ENCODE measurements at regions not wholly inside any gene's neighbourhood (a gene's known extent, or its start where the extent isn't known, plus 50 kb on each side); places are given as distances from the start of the nearest gene placed in this dataset.

DNA sequence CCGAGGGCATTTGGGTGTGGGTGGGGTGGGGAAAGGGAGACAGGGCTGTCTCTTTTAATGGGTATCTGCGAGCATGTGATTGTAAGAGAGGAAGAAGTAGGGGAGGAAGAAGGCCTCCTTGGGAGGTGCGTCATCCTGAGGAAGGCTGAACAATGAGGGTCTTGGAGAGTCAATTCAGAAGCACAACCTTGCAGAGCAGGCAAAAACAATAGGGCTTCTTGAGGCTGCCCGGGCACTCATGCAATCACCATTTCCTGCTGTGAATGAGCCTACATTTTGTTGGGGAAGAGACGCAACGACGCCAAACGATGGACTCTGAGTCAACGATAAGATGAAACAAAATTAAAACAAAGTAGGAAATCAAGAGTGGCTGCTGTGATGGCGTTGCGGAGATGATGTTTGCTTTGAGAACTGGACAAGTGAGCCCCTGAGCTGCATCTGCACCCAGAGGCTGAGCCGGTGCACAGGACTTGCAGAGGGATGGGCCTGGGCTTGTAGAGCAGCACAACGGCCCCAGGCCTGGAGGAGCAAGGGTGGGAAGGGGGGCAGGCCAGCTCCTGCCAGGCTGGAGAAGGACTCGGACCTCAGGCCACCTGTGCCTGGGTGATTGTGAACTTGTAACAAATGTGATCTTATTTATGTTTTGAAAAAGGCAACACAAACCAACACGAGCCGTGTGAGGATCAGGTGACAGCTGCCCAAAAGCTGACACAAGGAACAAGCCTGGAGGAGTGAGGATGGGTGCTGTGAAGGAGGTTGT lies 92.3 kb upstream of the B3GAT1 start:
- no peak for DNase-seq (ENCODE audit: extremely low spot score)
- CTCF ChIA-PET = no interaction called here
- POLR2A ChIA-PET = no interaction called here
- TF ChIP-seq BHLHE40 (IDR thresholded peaks at IDR 0.05; ENCODE audit: borderline replicate concordance) (no peak), NFRKB (IDR thresholded peaks at IDR 0.05) (no peak), ARNT (IDR thresholded peaks at IDR 0.05) (no peak), ELF4 (IDR thresholded peaks at IDR 0.05) (no peak), CTBP1 (IDR thresholded peaks at IDR 0.05; ENCODE audit: borderline replicate concordance) (no peak), L3MBTL2 (conservative IDR thresholded peaks at IDR 0.05) (no peak), FOXA1 (IDR thresholded peaks at IDR 0.05) (no peak), FOXM1 (IDR thresholded peaks at IDR 0.05; ENCODE audit: borderline replicate concordance) (no peak)

DNA sequence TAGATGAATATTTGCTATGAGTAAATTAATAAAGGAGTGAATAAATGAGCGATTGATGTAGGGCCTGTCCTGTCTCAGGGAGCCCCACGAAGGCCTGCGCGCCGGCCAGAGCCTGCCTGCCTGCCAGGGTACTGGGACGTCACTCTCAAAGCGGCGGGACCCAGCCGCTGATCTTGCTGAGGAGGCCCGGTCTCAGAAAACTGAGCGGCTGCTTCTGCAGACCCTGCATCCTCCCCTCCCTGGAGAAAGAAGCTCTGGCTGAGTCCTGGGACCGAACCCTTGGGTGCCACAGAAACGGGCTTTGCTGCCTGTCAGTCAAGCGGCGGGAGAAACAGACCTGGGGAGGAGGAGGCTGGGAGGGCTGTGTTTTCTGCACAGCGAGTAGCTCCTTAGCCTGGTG lies 91.6 kb upstream of the B3GAT1 start:
- CTCF ChIA-PET = no interaction called here
- TF ChIP-seq ARNT (IDR thresholded peaks at IDR 0.05) (no peak), TARDBP (IDR thresholded peaks at IDR 0.05) (no peak), FOXA1 (IDR thresholded peaks at IDR 0.05) (no peak), ZNF384 (IDR thresholded peaks at IDR 0.05) (no peak), BHLHE40 (IDR thresholded peaks at IDR 0.05; ENCODE audit: borderline replicate concordance) (no peak), NFRKB (IDR thresholded peaks at IDR 0.05) (no peak), SP1 (IDR thresholded peaks at IDR 0.05) (no peak)
- no peak for DNase-seq (ENCODE audit: extremely low spot score)
- POLR2A ChIA-PET = no interaction called here

DNA sequence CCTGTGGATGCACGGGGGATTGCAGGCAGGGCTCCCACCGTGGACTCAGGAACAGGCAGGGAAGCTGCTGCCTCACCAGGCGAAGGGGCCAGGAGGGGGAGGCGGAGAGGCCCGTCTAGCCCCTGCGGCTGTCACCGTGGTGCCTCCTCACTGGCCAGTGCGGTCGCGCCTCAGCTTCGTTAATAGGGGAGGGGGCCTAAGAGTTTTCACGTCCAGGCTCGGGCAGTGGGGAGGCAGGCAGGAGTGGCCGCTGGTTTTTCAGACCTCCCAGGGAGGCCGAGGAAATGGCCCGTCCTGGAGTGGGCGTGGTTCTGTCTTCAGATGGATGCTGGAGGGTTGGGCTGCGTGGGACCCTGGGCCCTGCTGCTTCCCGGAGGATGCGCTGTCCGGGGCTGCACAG lies 91.1 kb upstream of the B3GAT1 start:
- TF ChIP-seq BHLHE40 (IDR thresholded peaks at IDR 0.05; ENCODE audit: borderline replicate concordance) (no peak), ARNT (IDR thresholded peaks at IDR 0.05) (no peak), CTBP1 (IDR thresholded peaks at IDR 0.05; ENCODE audit: borderline replicate concordance) (no peak), ZNF384 (IDR thresholded peaks at IDR 0.05) (no peak), FOXM1 (IDR thresholded peaks at IDR 0.05; ENCODE audit: borderline replicate concordance) (no peak), FOXA1 (IDR thresholded peaks at IDR 0.05) (no peak), LEF1 (IDR thresholded peaks at IDR 0.05; ENCODE audit: borderline replicate concordance) (no peak), HDGF (IDR thresholded peaks at IDR 0.05; ENCODE audit: borderline replicate concordance) (no peak), SP1 (IDR thresholded peaks at IDR 0.05) (no peak), FOXK2 (IDR thresholded peaks at IDR 0.05) (no peak), SUZ12 (IDR thresholded peaks at IDR 0.05) (no peak), NFRKB (IDR thresholded peaks at IDR 0.05) (no peak), TARDBP (IDR thresholded peaks at IDR 0.05) (no peak), L3MBTL2 (conservative IDR thresholded peaks at IDR 0.05) (no peak)
- TF ChIP-seq, protein P1, sequence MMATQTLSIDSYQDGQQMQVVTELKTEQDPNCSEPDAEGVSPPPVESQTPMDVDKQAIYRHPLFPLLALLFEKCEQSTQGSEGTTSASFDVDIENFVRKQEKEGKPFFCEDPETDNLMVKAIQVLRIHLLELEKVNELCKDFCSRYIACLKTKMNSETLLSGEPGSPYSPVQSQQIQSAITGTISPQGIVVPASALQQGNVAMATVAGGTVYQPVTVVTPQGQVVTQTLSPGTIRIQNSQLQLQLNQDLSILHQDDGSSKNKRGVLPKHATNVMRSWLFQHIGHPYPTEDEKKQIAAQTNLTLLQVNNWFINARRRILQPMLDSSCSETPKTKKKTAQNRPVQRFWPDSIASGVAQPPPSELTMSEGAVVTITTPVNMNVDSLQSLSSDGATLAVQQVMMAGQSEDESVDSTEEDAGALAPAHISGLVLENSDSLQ (IDR thresholded peaks at IDR 0.05) = no peak
- ChIA-PET CTCF (no interaction called here), POLR2A (no interaction called here)
- DNase-seq (ENCODE audit: extremely low spot score) = no peak

DNA sequence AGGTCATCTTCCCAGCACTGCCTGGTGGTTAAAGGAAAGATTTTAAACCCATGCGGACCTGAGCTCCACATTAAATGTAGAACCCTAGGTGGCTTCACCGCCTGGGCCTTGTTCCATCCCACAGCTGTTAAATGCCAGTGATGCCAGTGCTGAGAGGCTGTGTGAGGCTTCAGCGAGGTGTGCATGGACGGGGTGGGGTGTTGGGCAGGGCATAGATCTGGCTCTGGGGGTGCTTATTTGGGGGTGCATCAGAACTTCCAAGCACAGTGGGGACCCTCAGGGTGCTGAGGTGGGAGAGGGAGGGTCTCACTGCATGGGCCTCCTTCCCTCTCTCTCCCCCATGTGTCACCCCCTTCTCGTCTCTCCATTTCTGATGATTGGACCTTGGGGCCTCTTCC lies 90.1 kb upstream of the B3GAT1 start:
- no peak for DNase-seq (ENCODE audit: extremely low spot score)
- ChIA-PET POLR2A (no interaction called here), CTCF (no interaction called here)
- no peak for TF ChIP-seq SUZ12 (IDR thresholded peaks at IDR 0.05)
- TF ChIP-seq TARDBP (IDR thresholded peaks at IDR 0.05) = no peak
- no peak for TF ChIP-seq CTBP1 (IDR thresholded peaks at IDR 0.05; ENCODE audit: borderline replicate concordance)
- TF ChIP-seq BHLHE40 (IDR thresholded peaks at IDR 0.05; ENCODE audit: borderline replicate concordance) = no peak

DNA sequence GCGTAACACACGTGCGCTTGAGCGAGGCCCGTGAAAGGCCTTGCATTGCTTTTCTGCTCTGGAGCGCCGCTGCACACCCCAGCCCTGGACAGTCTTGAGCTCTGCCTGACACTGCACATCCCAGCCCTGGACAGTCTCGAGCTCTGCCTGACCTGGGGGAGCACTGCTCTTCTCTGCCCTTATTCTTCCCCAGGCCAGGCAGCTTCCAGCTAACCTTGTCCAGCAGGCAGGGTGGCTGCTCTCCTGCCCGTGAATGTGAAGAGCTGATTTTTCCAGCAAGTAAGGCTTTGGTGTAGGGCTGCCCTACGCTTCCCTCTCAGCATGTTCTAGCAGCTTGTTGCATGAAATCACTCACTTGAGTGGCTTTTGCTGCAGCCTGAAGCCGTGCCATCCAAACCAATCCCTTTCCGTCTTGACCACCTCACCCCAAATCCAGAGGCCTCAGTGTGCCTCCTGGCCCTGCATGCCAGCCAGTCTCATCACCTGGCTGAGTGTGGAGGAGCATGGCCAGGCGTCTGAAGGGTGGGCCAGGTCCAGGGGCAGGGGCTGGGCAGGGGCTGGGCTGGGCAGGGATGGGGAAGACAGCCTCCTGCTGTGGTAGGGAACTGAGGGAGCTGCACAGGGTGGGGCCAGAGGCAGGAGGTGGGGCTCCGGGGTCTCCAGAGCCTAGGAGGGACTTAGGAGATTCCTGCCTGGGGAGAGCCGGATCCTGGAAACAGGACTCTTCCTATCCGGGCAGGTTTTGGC lies 89.5 kb upstream of the B3GAT1 start:
- CTCF ChIA-PET = interaction anchor here (0.7 kb wide), 1 partner anchor 57 kb away, joined by 3 read pairs; no protein-coding TSS in a partner anchor
- DNase-seq (ENCODE audit: extremely low spot score) = no peak
- TF ChIP-seq CTBP1 (IDR thresholded peaks at IDR 0.05; ENCODE audit: borderline replicate concordance) = no peak
- POLR2A ChIA-PET = no interaction called here

DNA sequence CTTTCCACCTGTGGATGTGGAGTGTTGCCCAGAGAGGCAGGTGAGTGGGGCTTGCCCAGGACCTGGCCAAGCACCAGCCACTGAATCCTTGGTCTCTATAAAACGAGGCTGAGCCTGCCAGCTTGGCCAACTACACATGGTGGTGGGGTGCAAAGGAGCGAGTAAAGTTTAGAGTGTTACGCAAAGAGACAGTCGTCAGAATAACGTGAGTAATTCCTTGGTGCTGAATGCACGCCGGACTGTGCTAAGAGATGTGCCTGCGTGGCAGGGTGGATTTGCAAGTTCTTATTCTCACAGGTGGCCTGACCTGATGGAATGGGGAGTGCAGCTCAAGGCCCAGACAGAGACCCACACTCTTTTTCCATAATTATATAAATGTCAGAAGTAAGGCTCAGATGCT lies 88.6 kb upstream of the B3GAT1 start:
- TF ChIP-seq SP1 (IDR thresholded peaks at IDR 0.05) (no peak), TARDBP (IDR thresholded peaks at IDR 0.05) (no peak), FOXK2 (IDR thresholded peaks at IDR 0.05) (no peak), ELF4 (IDR thresholded peaks at IDR 0.05) (no peak), SUZ12 (IDR thresholded peaks at IDR 0.05) (no peak), NFRKB (IDR thresholded peaks at IDR 0.05) (no peak), CTBP1 (IDR thresholded peaks at IDR 0.05; ENCODE audit: borderline replicate concordance) (no peak), ZNF384 (IDR thresholded peaks at IDR 0.05) (no peak)
- POLR2A ChIA-PET = no interaction called here
- no peak for DNase-seq (ENCODE audit: extremely low spot score)
- CTCF ChIA-PET = no interaction called here

DNA sequence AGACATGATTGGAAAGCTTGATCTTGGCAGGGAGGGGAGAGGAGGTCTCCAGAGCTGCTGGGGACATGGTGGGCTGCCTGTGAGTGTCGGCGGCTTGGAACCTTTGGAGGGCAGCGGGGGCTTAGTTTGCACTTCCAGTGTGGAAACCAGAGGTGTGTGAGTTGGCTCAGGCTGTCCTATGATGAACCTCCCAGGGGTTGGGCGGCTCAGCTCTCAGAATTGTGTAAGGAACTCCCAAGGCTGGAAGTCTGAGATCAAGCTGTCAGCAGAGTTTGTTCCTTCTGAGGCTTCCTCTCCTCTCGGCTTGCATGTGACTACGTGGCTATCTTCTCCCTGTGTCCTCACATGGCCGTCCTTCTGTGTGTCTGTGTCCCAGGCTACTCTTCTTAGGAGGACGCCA lies 87.9 kb upstream of the B3GAT1 start:
- TF ChIP-seq ELF4 (IDR thresholded peaks at IDR 0.05) (no peak), SP1 (IDR thresholded peaks at IDR 0.05) (no peak), ARNT (IDR thresholded peaks at IDR 0.05) (no peak), TARDBP (IDR thresholded peaks at IDR 0.05) (no peak), L3MBTL2 (conservative IDR thresholded peaks at IDR 0.05) (no peak), LEF1 (IDR thresholded peaks at IDR 0.05; ENCODE audit: borderline replicate concordance) (no peak), FOXM1 (IDR thresholded peaks at IDR 0.05; ENCODE audit: borderline replicate concordance) (no peak), CTBP1 (IDR thresholded peaks at IDR 0.05; ENCODE audit: borderline replicate concordance) (no peak), ZNF384 (IDR thresholded peaks at IDR 0.05) (no peak), FOXA1 (IDR thresholded peaks at IDR 0.05) (no peak), NFRKB (IDR thresholded peaks at IDR 0.05) (no peak), HDGF (IDR thresholded peaks at IDR 0.05; ENCODE audit: borderline replicate concordance) (no peak), BHLHE40 (IDR thresholded peaks at IDR 0.05; ENCODE audit: borderline replicate concordance) (no peak), SUZ12 (IDR thresholded peaks at IDR 0.05) (no peak), FOXK2 (IDR thresholded peaks at IDR 0.05) (no peak)
- TF ChIP-seq, protein P1 (IDR thresholded peaks at IDR 0.05) = no peak
- DNase-seq (ENCODE audit: extremely low spot score) = no peak

More for the DNA sequence above, 87.9 kb upstream of the B3GAT1 start:
- ChIA-PET POLR2A (no interaction called here), CTCF (no interaction called here)
